ENCODE measurements at regions not wholly inside any gene's neighbourhood (a gene's known extent, or its start where the extent isn't known, plus 50 kb on each side); places are given as distances from the start of the nearest gene placed in this dataset.
A peak's percentile ranks its signal among the peaks of the same experiment; 100 is the strongest.

GRCh38 chr14:51167587-51168214, 72.3 kb upstream of the TMX1 start:
- Histone ChIP-seq H3K4me3 (no peak overlapping the region), H3K27me3 (no peaks in the 10 kb centered on the region), H3K27ac (no peak overlapping the region), H3K4me1 (no peaks in the 10 kb centered on the region), H3K36me3 (no peaks in the 10 kb centered on the region), H3K9me3 (no peaks in the 10 kb centered on the region)
- DNase-seq (no peak), ATAC-seq (peak; percentile 76)
- intact Hi-C loops (cut with DNase I) = no loop called here
- no peak for TF ChIP-seq CTCF (IDR thresholded peaks at IDR 0.05)

DNA sequence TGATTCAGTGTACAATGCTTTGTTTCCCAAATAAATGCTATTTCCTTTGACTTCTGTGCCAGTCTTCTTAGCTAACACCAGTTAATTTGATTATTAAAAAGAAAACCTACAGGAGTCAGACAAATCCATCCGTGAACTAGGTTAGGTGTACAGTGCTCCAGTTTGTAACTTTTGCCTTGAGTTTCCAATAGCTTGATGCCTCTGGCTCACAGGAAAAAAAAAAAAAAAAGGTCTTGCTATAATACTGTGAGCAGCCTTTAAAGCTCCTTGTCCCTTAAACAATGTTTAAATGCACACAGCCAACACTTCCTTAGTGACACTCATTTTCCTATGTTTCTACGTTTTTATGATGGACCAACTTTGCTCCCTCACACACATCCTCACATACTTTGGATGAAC, 71.8 kb upstream of the TMX1 start:
- ATAC-seq (no peak), DNase-seq (no peak)
- Histone ChIP-seq H3K4me3 (no peak overlapping the region), H3K4me1 (no peaks in the 10 kb centered on the region), H3K27ac (no peak overlapping the region), H3K36me3 (no peaks in the 10 kb centered on the region), H3K9me3 (no peaks in the 10 kb centered on the region), H3K27me3 (no peaks in the 10 kb centered on the region)
- TF ChIP-seq CTCF (IDR thresholded peaks at IDR 0.05) = no peak
- intact Hi-C loops (cut with DNase I) = no loop called here

DNA sequence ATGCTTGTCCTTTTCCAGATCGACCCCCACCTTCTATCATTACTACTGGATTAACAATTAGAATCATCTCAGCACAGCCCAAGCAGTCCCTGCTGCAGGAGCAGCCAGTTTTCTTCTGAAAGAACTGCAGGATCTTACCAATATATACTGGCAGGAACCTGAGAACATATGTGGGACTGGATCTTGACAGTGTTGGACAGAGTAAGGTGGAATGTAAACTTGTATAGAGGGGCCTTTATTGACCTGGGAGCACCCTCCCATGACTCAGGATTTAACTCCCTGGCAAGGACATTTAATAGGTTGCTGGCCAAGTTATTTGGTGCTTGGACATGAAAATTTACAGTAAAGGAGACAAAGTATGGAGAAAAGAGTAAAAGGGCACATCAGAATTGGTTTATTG, 66.2 kb upstream of the TMX1 start:
- H3K4me1 ChIP-seq = no peaks in the 10 kb centered on the region
- DNase-seq (no peak), ATAC-seq (no peak)
- H3K27me3 ChIP-seq = no peaks in the 10 kb centered on the region
- no peaks in the 10 kb centered on the region for H3K36me3 ChIP-seq
- H3K4me3 ChIP-seq = no peak overlapping the region
- H3K9me3 ChIP-seq = no peaks in the 10 kb centered on the region
- intact Hi-C loops (cut with DNase I) = no loop called here
- no peak for TF ChIP-seq CTCF (IDR thresholded peaks at IDR 0.05)
- no peak overlapping the region for H3K27ac ChIP-seq

- Histone ChIP-seq H3K9me3 (no peaks in the 10 kb centered on the region), H3K27ac (no peak overlapping the region), H3K36me3 (no peaks in the 10 kb centered on the region), H3K4me1 (no peaks in the 10 kb centered on the region), H3K27me3 (no peaks in the 10 kb centered on the region), H3K4me3 (no peak overlapping the region)
- no peak for ATAC-seq
- TF ChIP-seq CTCF (IDR thresholded peaks at IDR 0.05) = no peak
- DNase-seq = no peak
- intact Hi-C loops (cut with DNase I) = no loop called here
Measured at GRCh38 chr14:51176839-51177238, 63.2 kb upstream of the TMX1 start.

- Histone ChIP-seq H3K9me3 (no peaks in the 10 kb centered on the region), H3K4me3 (no peak overlapping the region), H3K36me3 (no peaks in the 10 kb centered on the region), H3K27ac (no peak overlapping the region), H3K27me3 (no peaks in the 10 kb centered on the region), H3K4me1 (no peaks in the 10 kb centered on the region)
- DNase-seq = no peak
- TF ChIP-seq CTCF (IDR thresholded peaks at IDR 0.05) = no peak
- ATAC-seq = no peak
- intact Hi-C loops (cut with DNase I) = no loop called here
Measured at GRCh38 chr14:51180577-51180976, 59.5 kb upstream of the TMX1 start.

- intact Hi-C loops (cut with DNase I) = no loop called here
- Histone ChIP-seq H3K4me1 (no peaks in the 10 kb centered on the region), H3K27ac (no peak overlapping the region), H3K4me3 (no peak overlapping the region), H3K36me3 (no peaks in the 10 kb centered on the region), H3K27me3 (no peaks in the 10 kb centered on the region), H3K9me3 (no peaks in the 10 kb centered on the region)
- ATAC-seq = no peak
- DNase-seq = no peak
- no peak for TF ChIP-seq CTCF (IDR thresholded peaks at IDR 0.05)
Measured at GRCh38 chr14:51182131-51182565, 57.9 kb upstream of the TMX1 start.

Measured in upper lobe of right lung (tissue), 1 donor.